H1 (cell line): ENCODE measurements at regions not wholly inside any gene's neighbourhood (a gene's known extent, or its start where the extent isn't known, plus 50 kb on each side); places are given as distances from the start of the nearest gene placed in this dataset.

ENCODE experiments used
- BCL11A ChIP-seq, 2 experiments: IDR thresholded peaks; one replicate each; pipeline ENCODE4 v1.6.1; 2011; ENCODE audit warnings: low read depth in 2 of 2, low read length in 2 of 2, mild to moderate bottlenecking in 2 of 2
- KDM5A ChIP-seq: fragments of 200-600 bp; IDR thresholded peaks from 2 replicates; pipeline ENCODE4 v1.7.1; 2012; ENCODE audit warnings: mild to moderate bottlenecking, low read length, inconsistent platforms, mixed read lengths
- PHF8 ChIP-seq: fragments of 200-600 bp; sonication (generic); conservative IDR thresholded peaks from 2 replicates; pipeline ENCODE4 v1.7.1; 2012; ENCODE audit warnings: low read depth, mild to moderate bottlenecking, inconsistent platforms, low read length, moderate library complexity
- POLR2A ChIP-seq, 2 experiments: IDR thresholded peaks; 1 replicate in 1 of 2; 2 replicates in 1 of 2; pipeline ENCODE4 v1.6.1; 2011; ENCODE audit warnings: low read depth in 2 of 2, low read length in 2 of 2, mild to moderate bottlenecking in 2 of 2; ENCODE audit errors: control extremely low read depth in 1 of 2
- POU5F1 ChIP-seq: IDR thresholded peaks from 2 replicates; pipeline ENCODE4 v1.6.1; 2011; ENCODE audit warnings: low read depth, mild to moderate bottlenecking, low read length, moderate library complexity
- RAD21 ChIP-seq, 2 experiments: IDR thresholded peaks in 1 of 2; conservative IDR thresholded peaks in 1 of 2; 2 replicates each; pipeline ENCODE4 v1.6.1; 2011; ENCODE audit warnings: low read depth in 2 of 2, low read length in 2 of 2, improper control_type of control experiment in 1 of 2, inconsistent platforms in 1 of 2, mild to moderate bottlenecking in 1 of 2, moderate library complexity in 1 of 2
- SAP30 ChIP-seq: fragments of 300-600 bp; sonication (generic); IDR thresholded peaks from 2 replicates; pipeline ENCODE4 v1.7.1; 2012; ENCODE audit warnings: low read length, moderate library complexity, mild to moderate bottlenecking, inconsistent platforms; ENCODE audit not compliant: insufficient read depth, insufficient replicate concordance
- SP4 ChIP-seq: IDR thresholded peaks from 2 replicates; pipeline ENCODE4 v1.6.1; 2012; ENCODE audit warnings: low read length, inconsistent platforms

- TF ChIP-seq PHF8 (no peak), POU5F1 (no peak), SAP30 (no peak), KDM5A (no peak), SP4 (no peak), RAD21 (IDR thresholded peaks at IDR 0.05 in 1 of 2, conservative IDR thresholded peaks at IDR 0.05 in 1 of 2; ENCODE audit: low read depth in 2 of 2, low read length in 2 of 2) (no peak), POLR2A (IDR thresholded peaks at IDR 0.05; ENCODE audit: control extremely low read depth in 1 of 2, low read depth in 2 of 2, low read length in 2 of 2) (no peak), BCL11A (IDR thresholded peaks at IDR 0.05; ENCODE audit: low read depth in 2 of 2, low read length in 2 of 2) (no peak)
Measured at GRCh38 chr3:99256788-99257187, 355.3 kb upstream of the DCBLD2 start (continued).
